ENCODE measurements at regions not wholly inside any gene's neighbourhood (a gene's known extent, or its start where the extent isn't known, plus 50 kb on each side); places are given as distances from the start of the nearest gene placed in this dataset.

GRCh38 chr11:19472679-19473078 lies 231.9 kb upstream of the E2F8 start:
- no peak for DNase-seq

GRCh38 chr11:19467904-19468303 lies 227.2 kb upstream of the E2F8 start:
- no peak for DNase-seq

- no peak for DNase-seq
These were observed 225.6 kb upstream of the E2F8 start for GRCh38 chr11:19466314-19466713.

GRCh38 chr11:19463976-19464375 lies 223.2 kb upstream of the E2F8 start:
- no peak for DNase-seq

- DNase-seq = peak; percentile 57
These were observed 220.1 kb upstream of the E2F8 start for GRCh38 chr11:19460718-19461405.

GRCh38 chr11:19459240-19459639 lies 218.5 kb upstream of the E2F8 start:
- no peak for DNase-seq

GRCh38 chr11:19458721-19459120 lies 218.0 kb upstream of the E2F8 start:
- no peak for DNase-seq

GRCh38 chr11:19458231-19458630 lies 217.5 kb upstream of the E2F8 start:
- no peak for DNase-seq

GRCh38 chr11:19455731-19456130 lies 215.0 kb upstream of the E2F8 start:
- no peak for DNase-seq

- no peak for DNase-seq
These were observed 213.0 kb upstream of the E2F8 start for GRCh38 chr11:19453651-19454257.

GRCh38 chr11:19451609-19452008 lies 210.9 kb upstream of the E2F8 start:
- no peak for DNase-seq

GRCh38 chr11:19450282-19450681 lies 209.5 kb upstream of the E2F8 start:
- no peak for DNase-seq

GRCh38 chr11:19448651-19449050 lies 207.9 kb upstream of the E2F8 start:
- DNase-seq = no peak

GRCh38 chr11:19447150-19447566 lies 206.4 kb upstream of the E2F8 start:
- no peak for DNase-seq

- no peak for DNase-seq
These were observed 205.0 kb upstream of the E2F8 start for GRCh38 chr11:19445771-19446170.

- DNase-seq = no peak
These were observed 203.5 kb upstream of the E2F8 start for GRCh38 chr11:19444231-19444630.

GRCh38 chr11:19442554-19442910 lies 201.8 kb upstream of the E2F8 start:
- no peak for DNase-seq

GRCh38 chr11:19441752-19442553 lies 201.2 kb upstream of the E2F8 start:
- DNase-seq = no peak

- no peak for DNase-seq
These were observed 200.5 kb upstream of the E2F8 start for GRCh38 chr11:19441288-19441687.

GRCh38 chr11:19437760-19438159 lies 197.0 kb upstream of the E2F8 start:
- DNase-seq = no peak

- DNase-seq = no peak
These were observed 196.2 kb upstream of the E2F8 start for GRCh38 chr11:19436932-19437331.

- DNase-seq = no peak
These were observed 194.7 kb upstream of the E2F8 start for GRCh38 chr11:19435306-19435989.

- DNase-seq = no peak
These were observed 193.0 kb upstream of the E2F8 start for GRCh38 chr11:19433791-19434190.
